ENCODE measurements at regions not wholly inside any gene's neighbourhood (a gene's known extent, or its start where the extent isn't known, plus 50 kb on each side); places are given as distances from the start of the nearest gene placed in this dataset.

DNA sequence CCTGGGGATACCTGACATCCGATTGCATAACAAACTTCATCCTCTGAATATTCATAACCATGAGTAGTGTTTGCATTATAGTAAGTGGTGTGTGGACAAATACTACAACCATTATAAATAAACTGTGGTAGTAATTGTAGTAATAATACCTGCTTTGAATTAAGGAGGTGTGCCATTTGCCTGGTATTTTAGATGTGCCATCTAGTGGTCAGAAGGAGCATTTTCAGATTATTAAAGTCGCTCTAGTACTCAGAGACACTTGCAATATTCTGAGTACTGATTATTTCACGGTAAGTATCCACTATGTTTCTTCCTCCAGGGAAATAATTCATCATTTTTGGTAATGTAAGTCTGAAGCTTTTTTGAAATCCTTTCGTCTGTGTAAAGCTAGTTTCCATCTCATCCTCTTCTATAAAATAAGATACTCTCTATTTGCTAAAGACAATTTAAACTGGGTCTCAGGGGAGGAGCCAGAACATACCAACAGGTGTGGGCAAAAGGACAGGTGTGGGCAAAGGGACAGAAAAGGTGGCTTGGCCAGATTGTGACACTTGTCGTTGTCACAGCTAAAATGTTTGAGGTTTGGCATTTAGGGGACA lies 115.3 kb upstream of the WDR11 start:
- H3K4me1 ChIP-seq (replicated peaks in 1 of 4; ENCODE audit: control insufficient read depth in 3 of 4, insufficient read depth in 4 of 4, low read length in 3 of 4), result no peaks in the 10 kb centered on the region
- no peak overlapping the region for H3K56ac ChIP-seq (replicated peaks; ENCODE audit: insufficient read length, low read depth, low read length)
- no peaks in the 10 kb centered on the region for H3K79me2 ChIP-seq (ENCODE audit: control insufficient read depth in 1 of 2, insufficient read depth in 2 of 2, low read length in 2 of 2)
- 0 out of 2 replicates have a peak overlapping the region, but pooled peaks have one; percentile 38 for H4K8ac ChIP-seq (ENCODE audit: extremely low read depth, insufficient read depth, low read length)
- H3K27me3 ChIP-seq (replicated peaks in 1 of 4; ENCODE audit: control insufficient read depth in 3 of 4, extremely low read depth in 1 of 4, insufficient read depth in 3 of 4, low read length in 3 of 4), result peaks cover 0 to 2% (median 0%) of the 10 kb centered on the region in 4 experiments; a peak in 2 of 7 replicates
- H3K4ac ChIP-seq (replicated peaks; ENCODE audit: insufficient read length, low read depth, low read length), result no peak overlapping the region
- no peak overlapping the region for H3K4me2 ChIP-seq (ENCODE audit: insufficient read depth in 1 of 2, low read depth in 2 of 2, low read length in 2 of 2)
- H3K23me2 ChIP-seq (ENCODE audit: low read depth, low read length), result no peaks in the 10 kb centered on the region
- no peaks in the 10 kb centered on the region for H3K36me3 ChIP-seq (ENCODE audit: control insufficient read depth in 2 of 4, insufficient read depth in 4 of 4, low read length in 3 of 4)
- no peak overlapping the region for H3K23ac ChIP-seq (ENCODE audit: insufficient read length)
- no peak overlapping the region for H2AFZ ChIP-seq (ENCODE audit: low read length)
- H3K4me3 ChIP-seq (ENCODE audit: extremely low read depth in 1 of 4, insufficient read depth in 2 of 4, low read depth in 3 of 4, low read length in 4 of 4), result no peak overlapping the region
- DNase-seq (ENCODE audit: low read depth in 1 of 2, low spot score in 2 of 2), result no peak
- H4K20me1 ChIP-seq (replicated peaks in 1 of 2; ENCODE audit: control insufficient read depth in 1 of 2, insufficient read depth in 2 of 2, low read length in 2 of 2), result no peaks in the 10 kb centered on the region
- H3K9ac ChIP-seq (replicated peaks in 1 of 4; ENCODE audit: extremely low read depth in 1 of 4, low read depth in 3 of 4, low read length in 3 of 4), result no peak overlapping the region
- H2BK120ac ChIP-seq (replicated peaks; ENCODE audit: low read depth, low read length), result no peak overlapping the region
- no peaks in the 10 kb centered on the region for H3K9me3 ChIP-seq (ENCODE audit: insufficient read depth in 2 of 2, low read depth in 1 of 2, low read length in 1 of 2)
- H2BK12ac ChIP-seq (ENCODE audit: low read depth, low read length), result 0 out of 2 replicates have a peak overlapping the region, but pooled peaks have one; percentile 18
- H2BK5ac ChIP-seq (ENCODE audit: low read depth, low read length), result no peak overlapping the region
- no peak overlapping the region; the same call in 1 of the 2 replicates for H2BK15ac ChIP-seq (ENCODE audit: low read length)
- POLR2A ChIA-PET (ENCODE audit: partially characterized antibody), result interaction anchor here (1.2 kb wide), 1 partner anchor 116 kb away, joined by 5 read pairs; no protein-coding TSS in a partner anchor
- 60% methylated on average over 5 of the region's 5 CpGs; no CpG with 5 or more reads in 1 of the 2 experiments for WGBS, 2 experiments (ENCODE audit: extremely low coverage in 1 of 2, insufficient coverage in 1 of 2, insufficient read length in 1 of 2, insufficient replicate concordance in 2 of 2, low coverage in 1 of 2, low lambda C conversion rate in 2 of 2, missing lambda C conversion rate in 1 of 2)
- H3K27ac ChIP-seq (ENCODE audit: low read depth, low read length), result no peak overlapping the region
- H4K5ac ChIP-seq (ENCODE audit: insufficient read length, low read depth, low read length), result no peak overlapping the region
- H3K14ac ChIP-seq (ENCODE audit: insufficient read length), result no peak overlapping the region
- H2AK5ac ChIP-seq (ENCODE audit: low read depth, low read length), result no peak overlapping the region
- H3K79me1 ChIP-seq (ENCODE audit: low read depth, low read length), result no peaks in the 10 kb centered on the region
- FAIRE-seq, result no peak
- H3K18ac ChIP-seq (ENCODE audit: extremely low read depth, low read length), result no peak overlapping the region
- CTCF ChIA-PET (ENCODE audit: partially characterized antibody), result interaction anchor here (0.6 to 5.4 kb wide), 37 partner anchors 11 to 563 kb away, joined by 3 to 45 read pairs (median 3); no protein-coding TSS in a partner anchor
- no peak overlapping the region for H4K91ac ChIP-seq (replicated peaks; ENCODE audit: insufficient read length, low read length)
- H2BK20ac ChIP-seq (ENCODE audit: low read length), result no peak overlapping the region
- no peak for TF ChIP-seq EGR1 (IDR thresholded peaks at IDR 0.05; ENCODE audit: borderline replicate concordance, low read depth, low read length)
- TF ChIP-seq TCF12 (IDR thresholded peaks at IDR 0.05; ENCODE audit: low read depth, low read length), result no peak
- TF ChIP-seq SUZ12 (IDR thresholded peaks at IDR 0.05; ENCODE audit: low read length), result no peak
- no peak for TF ChIP-seq EP300 (IDR thresholded peaks at IDR 0.05; ENCODE audit: borderline replicate concordance in 1 of 2, low read depth in 2 of 2, low read length in 2 of 2)
- TF ChIP-seq CBX8 (IDR thresholded peaks at IDR 0.05; ENCODE audit: borderline replicate concordance, low read depth, low read length), result no peak
- TF ChIP-seq SIRT6 (IDR thresholded peaks at IDR 0.05; ENCODE audit: low read length), result no peak
- TF ChIP-seq RAD21 (IDR thresholded peaks at IDR 0.05 in 1 of 2, conservative IDR thresholded peaks at IDR 0.05 in 1 of 2; ENCODE audit: low read depth in 2 of 2, low read length in 2 of 2), result peak; percentile 49 to 53
- TF ChIP-seq TEAD4 (IDR thresholded peaks at IDR 0.05; ENCODE audit: low read depth, low read length), result peak; percentile 55; the same call in 1 of the 2 replicates
- TF ChIP-seq TBP (IDR thresholded peaks at IDR 0.05; ENCODE audit: low read depth, low read length), result no peak
- TF ChIP-seq SRF (IDR thresholded peaks at IDR 0.05; ENCODE audit: low read depth, low read length), result no peak
- TF ChIP-seq, protein P1, sequence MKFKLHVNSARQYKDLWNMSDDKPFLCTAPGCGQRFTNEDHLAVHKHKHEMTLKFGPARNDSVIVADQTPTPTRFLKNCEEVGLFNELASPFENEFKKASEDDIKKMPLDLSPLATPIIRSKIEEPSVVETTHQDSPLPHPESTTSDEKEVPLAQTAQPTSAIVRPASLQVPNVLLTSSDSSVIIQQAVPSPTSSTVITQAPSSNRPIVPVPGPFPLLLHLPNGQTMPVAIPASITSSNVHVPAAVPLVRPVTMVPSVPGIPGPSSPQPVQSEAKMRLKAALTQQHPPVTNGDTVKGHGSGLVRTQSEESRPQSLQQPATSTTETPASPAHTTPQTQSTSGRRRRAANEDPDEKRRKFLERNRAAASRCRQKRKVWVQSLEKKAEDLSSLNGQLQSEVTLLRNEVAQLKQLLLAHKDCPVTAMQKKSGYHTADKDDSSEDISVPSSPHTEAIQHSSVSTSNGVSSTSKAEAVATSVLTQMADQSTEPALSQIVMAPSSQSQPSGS (IDR thresholded peaks at IDR 0.05; ENCODE audit: low read length), result no peak

Data from H1 (cell line).